ENCODE measurements at regions not wholly inside any gene's neighbourhood (a gene's known extent, or its start where the extent isn't known, plus 50 kb on each side); places are given as distances from the start of the nearest gene placed in this dataset.

GRCh38 chr3:152695840-152696239, 139.1 kb upstream of the P2RY1 start:
- H3K4me3 ChIP-seq (ENCODE audit: insufficient read length, low read depth), result no peak overlapping the region
- no peak for DNase-seq (ENCODE audit: low read depth, low spot score)
- no peak for TF ChIP-seq SUZ12 (IDR thresholded peaks at IDR 0.05; ENCODE audit: extremely low read depth, insufficient read depth, insufficient read length)
- no peak for TF ChIP-seq ZNF274 (IDR thresholded peaks at IDR 0.05; ENCODE audit: low read depth, low read length)

GRCh38 chr3:152696962-152697361, 138.0 kb upstream of the P2RY1 start:
- TF ChIP-seq SUZ12 (IDR thresholded peaks at IDR 0.05; ENCODE audit: extremely low read depth, insufficient read depth, insufficient read length), result no peak
- TF ChIP-seq ZNF274 (IDR thresholded peaks at IDR 0.05; ENCODE audit: low read depth, low read length), result no peak
- Histone ChIP-seq H3K9ac (ENCODE audit: insufficient read length, low read depth) (no peak overlapping the region), H3K4me3 (ENCODE audit: insufficient read length, low read depth) (no peak overlapping the region), H3K4me1 (ENCODE audit: insufficient read depth, insufficient read length) (no peaks in the 10 kb centered on the region), H3K36me3 (ENCODE audit: insufficient read depth, insufficient read length, low read length) (no peaks in the 10 kb centered on the region), H3K27me3 (ENCODE audit: insufficient read depth, insufficient read length) (no peaks in the 10 kb centered on the region), H3K9me3 (ENCODE audit: insufficient read depth, low read length) (no peaks in the 10 kb centered on the region; the same call in 1 of the 2 replicates)
- DNase-seq (ENCODE audit: low read depth, low spot score), result no peak

More at GRCh38 chr3:152695840-152696239, 139.1 kb upstream of the P2RY1 start:
- Histone ChIP-seq H3K9me3 (ENCODE audit: insufficient read depth, low read length) (no peaks in the 10 kb centered on the region; the same call in 1 of the 2 replicates), H3K27me3 (ENCODE audit: insufficient read depth, insufficient read length) (no peaks in the 10 kb centered on the region), H3K36me3 (ENCODE audit: insufficient read depth, insufficient read length, low read length) (no peaks in the 10 kb centered on the region), H3K9ac (ENCODE audit: insufficient read length, low read depth) (no peak overlapping the region), H3K4me1 (ENCODE audit: insufficient read depth, insufficient read length) (no peaks in the 10 kb centered on the region)

- no peaks in the 10 kb centered on the region; the same call in 1 of the 2 replicates for H3K9me3 ChIP-seq (ENCODE audit: insufficient read depth, low read length)
These were observed 131.6 kb upstream of the P2RY1 start for GRCh38 chr3:152703245-152703890.

GRCh38 chr3:152706991-152707713, 127.8 kb upstream of the P2RY1 start:
- no peak for DNase-seq (ENCODE audit: low read depth, low spot score)
- no peak overlapping the region for H3K4me3 ChIP-seq (ENCODE audit: insufficient read length, low read depth)
- TF ChIP-seq YY1 (IDR thresholded peaks at IDR 0.05; ENCODE audit: insufficient read depth, insufficient read length) (no peak), SUZ12 (IDR thresholded peaks at IDR 0.05; ENCODE audit: extremely low read depth, insufficient read depth, insufficient read length) (no peak), ZNF274 (IDR thresholded peaks at IDR 0.05; ENCODE audit: low read depth, low read length) (no peak)

More at GRCh38 chr3:152703245-152703890, 131.6 kb upstream of the P2RY1 start:
- Histone ChIP-seq H3K4me3 (ENCODE audit: insufficient read length, low read depth) (no peak overlapping the region), H3K4me1 (ENCODE audit: insufficient read depth, insufficient read length) (no peaks in the 10 kb centered on the region), H3K9ac (ENCODE audit: insufficient read length, low read depth) (no peak overlapping the region), H3K36me3 (ENCODE audit: insufficient read depth, insufficient read length, low read length) (no peaks in the 10 kb centered on the region), H3K27me3 (ENCODE audit: insufficient read depth, insufficient read length) (no peaks in the 10 kb centered on the region)
- no peak for DNase-seq (ENCODE audit: low read depth, low spot score)
- TF ChIP-seq ZNF274 (IDR thresholded peaks at IDR 0.05; ENCODE audit: low read depth, low read length), result no peak
- TF ChIP-seq YY1 (IDR thresholded peaks at IDR 0.05; ENCODE audit: insufficient read depth, insufficient read length), result no peak
- no peak for TF ChIP-seq SUZ12 (IDR thresholded peaks at IDR 0.05; ENCODE audit: extremely low read depth, insufficient read depth, insufficient read length)

GRCh38 chr3:152709659-152710058, 125.3 kb upstream of the P2RY1 start:
- Histone ChIP-seq H3K36me3 (ENCODE audit: insufficient read depth, insufficient read length, low read length) (no peaks in the 10 kb centered on the region), H3K4me3 (ENCODE audit: insufficient read length, low read depth) (no peak overlapping the region), H3K27me3 (ENCODE audit: insufficient read depth, insufficient read length) (no peaks in the 10 kb centered on the region), H3K9me3 (ENCODE audit: insufficient read depth, low read length) (no peaks in the 10 kb centered on the region), H3K4me1 (ENCODE audit: insufficient read depth, insufficient read length) (no peaks in the 10 kb centered on the region), H3K9ac (ENCODE audit: insufficient read length, low read depth) (no peak overlapping the region)
- DNase-seq (ENCODE audit: low read depth, low spot score), result no peak
- TF ChIP-seq SUZ12 (IDR thresholded peaks at IDR 0.05; ENCODE audit: extremely low read depth, insufficient read depth, insufficient read length) (no peak), YY1 (IDR thresholded peaks at IDR 0.05; ENCODE audit: insufficient read depth, insufficient read length) (no peak), ZNF274 (IDR thresholded peaks at IDR 0.05; ENCODE audit: low read depth, low read length) (no peak)

More at GRCh38 chr3:152706991-152707713, 127.8 kb upstream of the P2RY1 start:
- H3K9ac ChIP-seq (ENCODE audit: insufficient read length, low read depth), result no peak overlapping the region
- no peaks in the 10 kb centered on the region for H3K4me1 ChIP-seq (ENCODE audit: insufficient read depth, insufficient read length)
- H3K27me3 ChIP-seq (ENCODE audit: insufficient read depth, insufficient read length), result no peaks in the 10 kb centered on the region
- no peaks in the 10 kb centered on the region for H3K9me3 ChIP-seq (ENCODE audit: insufficient read depth, low read length)
- no peaks in the 10 kb centered on the region for H3K36me3 ChIP-seq (ENCODE audit: insufficient read depth, insufficient read length, low read length)

- DNase-seq (ENCODE audit: low read depth, low spot score), result no peak
- Histone ChIP-seq H3K27me3 (ENCODE audit: insufficient read depth, insufficient read length) (no peaks in the 10 kb centered on the region), H3K9me3 (ENCODE audit: insufficient read depth, low read length) (no peaks in the 10 kb centered on the region), H3K9ac (ENCODE audit: insufficient read length, low read depth) (no peak overlapping the region), H3K4me3 (ENCODE audit: insufficient read length, low read depth) (no peak overlapping the region), H3K4me1 (ENCODE audit: insufficient read depth, insufficient read length) (no peaks in the 10 kb centered on the region), H3K36me3 (ENCODE audit: insufficient read depth, insufficient read length, low read length) (no peaks in the 10 kb centered on the region)
- TF ChIP-seq SUZ12 (IDR thresholded peaks at IDR 0.05; ENCODE audit: extremely low read depth, insufficient read depth, insufficient read length) (no peak), ZNF274 (IDR thresholded peaks at IDR 0.05; ENCODE audit: low read depth, low read length) (no peak), YY1 (IDR thresholded peaks at IDR 0.05; ENCODE audit: insufficient read depth, insufficient read length) (no peak)
These were observed 124.4 kb upstream of the P2RY1 start for GRCh38 chr3:152710549-152710948.

GRCh38 chr3:152713989-152714388, 120.9 kb upstream of the P2RY1 start:
- no peak overlapping the region for H3K9ac ChIP-seq (ENCODE audit: insufficient read length, low read depth)
- no peaks in the 10 kb centered on the region for H3K36me3 ChIP-seq (ENCODE audit: insufficient read depth, insufficient read length, low read length)
- H3K4me3 ChIP-seq (ENCODE audit: insufficient read length, low read depth), result no peak overlapping the region
- no peaks in the 10 kb centered on the region for H3K27me3 ChIP-seq (ENCODE audit: insufficient read depth, insufficient read length)
- DNase-seq (ENCODE audit: low read depth, low spot score), result no peak
- no peaks in the 10 kb centered on the region for H3K4me1 ChIP-seq (ENCODE audit: insufficient read depth, insufficient read length)
- TF ChIP-seq YY1 (IDR thresholded peaks at IDR 0.05; ENCODE audit: insufficient read depth, insufficient read length) (no peak), ZNF274 (IDR thresholded peaks at IDR 0.05; ENCODE audit: low read depth, low read length) (no peak), SUZ12 (IDR thresholded peaks at IDR 0.05; ENCODE audit: extremely low read depth, insufficient read depth, insufficient read length) (no peak)
- H3K9me3 ChIP-seq (ENCODE audit: insufficient read depth, low read length), result no peaks in the 10 kb centered on the region
